D721Med (cell line): ENCODE measurements at regions not wholly inside any gene's neighbourhood (a gene's known extent, or its start where the extent isn't known, plus 50 kb on each side); places are given as distances from the start of the nearest gene placed in this dataset.

ENCODE experiments used
- DNase-seq: peaks from one replicate; pipeline ENCODE4 v3.0.0; 2011; ENCODE audit warnings: low spot score; ENCODE audit not compliant: insufficient read length
- FAIRE-seq: peaks from 2 replicates; lab custom pipeline; 2011; peaks lifted over from hg19 to GRCh38; lab: Jason Lieb, UNC
- CTCF ChIP-seq: IDR thresholded peaks from 2 replicates; pipeline ENCODE4 v1.5.1; 2012; ENCODE audit warnings: mild to moderate bottlenecking, control low read depth; ENCODE audit not compliant: insufficient read depth; ENCODE audit errors: missing control alignments

DNA sequence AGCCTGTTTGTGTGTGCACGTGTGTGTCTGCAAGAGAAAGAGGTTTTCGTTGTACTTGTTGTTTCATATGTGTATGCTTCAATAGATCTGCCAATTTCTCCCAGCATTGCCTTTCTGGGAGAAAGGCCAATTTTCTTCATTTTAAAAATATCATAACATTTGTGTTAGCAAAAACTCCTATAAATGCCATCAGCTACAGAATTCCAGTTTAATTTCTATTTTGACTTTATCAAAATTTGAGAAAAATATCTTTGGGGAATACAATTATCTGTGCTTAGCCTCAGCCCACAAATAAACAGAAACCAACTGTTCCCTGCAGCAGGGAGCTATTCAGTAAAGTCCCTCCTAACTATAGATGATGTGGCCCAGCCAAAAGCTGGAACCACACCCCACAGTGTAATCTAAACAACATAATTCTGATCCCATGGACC, 68.3 kb upstream of the MGMT start:
- no peak for DNase-seq
- no peak for TF ChIP-seq CTCF
- no peak for FAIRE-seq

GRCh38 chr10:129400426-129400825, 66.6 kb upstream of the MGMT start:
- FAIRE-seq = no peak
- no peak for DNase-seq
- no peak for TF ChIP-seq CTCF

GRCh38 chr10:129402459-129402858, 64.6 kb upstream of the MGMT start:
- DNase-seq (no peak), FAIRE-seq (no peak)
- no peak for TF ChIP-seq CTCF

DNA sequence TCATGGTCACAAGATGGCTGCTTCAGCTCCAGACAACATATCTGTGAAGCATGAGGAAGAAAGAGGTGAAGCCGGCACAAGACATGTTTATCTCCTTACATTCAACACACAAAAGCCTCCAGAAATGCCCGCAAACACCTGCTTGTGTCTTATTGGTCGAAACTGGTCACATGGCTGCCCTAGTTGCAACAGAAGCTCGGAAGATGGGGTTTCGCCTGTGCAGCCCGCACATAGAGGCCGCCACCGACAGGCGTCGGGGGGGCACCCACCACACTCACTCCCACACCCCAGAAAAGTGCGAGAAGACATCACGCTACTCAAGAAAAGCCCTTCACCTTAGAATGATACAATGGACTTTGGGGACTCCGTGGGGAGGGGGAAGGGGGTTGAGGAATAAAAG, 63.0 kb upstream of the MGMT start:
- FAIRE-seq = no peak
- no peak for TF ChIP-seq CTCF
- DNase-seq = no peak

GRCh38 chr10:129405389-129405788, 61.7 kb upstream of the MGMT start:
- DNase-seq = no peak
- TF ChIP-seq CTCF = no peak
- no peak for FAIRE-seq

- TF ChIP-seq CTCF = no peak
- no peak for FAIRE-seq
- DNase-seq = no peak
Observed at GRCh38 chr10:129410688-129411392, 56.2 kb upstream of the MGMT start.

GRCh38 chr10:129411393-129411705, 55.7 kb upstream of the MGMT start:
- FAIRE-seq (no peak), DNase-seq (no peak)
- TF ChIP-seq CTCF = no peak
